Chondrocyte (in vitro differentiated cells): ENCODE measurements at regions not wholly inside any gene's neighbourhood (a gene's known extent, or its start where the extent isn't known, plus 50 kb on each side); places are given as distances from the start of the nearest gene placed in this dataset.

Source experiments
- DNase-seq: peaks from one replicate; pipeline ENCODE4 v3.0.0; 2021; ENCODE audit warnings: mixed read lengths, low spot score
- H3K27ac Mint-ChIP-seq: one replicate; pipeline ENCODE4 v1.8.0; 2021; ENCODE audit warnings: mild to moderate bottlenecking, moderate library complexity, mixed read lengths; ENCODE audit not compliant: unreplicated experiment
- H3K27me3 Mint-ChIP-seq: 2 replicates; pipeline ENCODE4 v1.8.0; 2021; ENCODE audit warnings: low read depth, mixed read lengths
- H3K36me3 Mint-ChIP-seq: 2 replicates; pipeline ENCODE4 v1.8.0; 2021; ENCODE audit warnings: low read depth, mixed read lengths
- H3K4me1 Mint-ChIP-seq: 2 replicates; pipeline ENCODE4 v1.8.0; 2021; ENCODE audit warnings: low read depth, mild to moderate bottlenecking, mixed read lengths
- H3K4me3 Mint-ChIP-seq: one replicate; pipeline ENCODE4 v1.8.0; 2021; ENCODE audit warnings: mild to moderate bottlenecking, moderate library complexity, mixed read lengths; ENCODE audit not compliant: unreplicated experiment
- H3K9me3 Mint-ChIP-seq: 2 replicates; pipeline ENCODE4 v1.8.0; 2021; ENCODE audit warnings: low read depth, mixed read lengths
- CTCF ChIP-seq: fragments of 200-600 bp; sonication (generic); IDR thresholded peaks from 2 replicates; pipeline ENCODE4 v1.5.0; 2021; ENCODE audit warnings: antibody characterized with exemption, mild to moderate bottlenecking, moderate library complexity

- TF ChIP-seq CTCF = no peak
- Mint-ChIP-seq H3K27me3 (no peaks in the 10 kb centered on the region), H3K4me3 (no peak overlapping the region), H3K9me3 (peaks cover 5% of the 10 kb centered on the region), H3K36me3 (no peaks in the 10 kb centered on the region), H3K27ac (no peak overlapping the region), H3K4me1 (peaks cover 3% of the 10 kb centered on the region)
- DNase-seq = no peak
Observed at GRCh38 chr18:37654034-37654433, 88.4 kb upstream of the CELF4 start.

- no peaks in the 10 kb centered on the region for H3K36me3 Mint-ChIP-seq
- no peak for DNase-seq
- H3K27ac Mint-ChIP-seq = no peak overlapping the region
- no peak for TF ChIP-seq CTCF
- peaks cover 3% of the 10 kb centered on the region for H3K4me1 Mint-ChIP-seq
- H3K27me3 Mint-ChIP-seq = no peaks in the 10 kb centered on the region
- peaks cover 8% of the 10 kb centered on the region for H3K9me3 Mint-ChIP-seq
- H3K4me3 Mint-ChIP-seq = no peak overlapping the region
Observed at GRCh38 chr18:37653618-37654017, 88.0 kb upstream of the CELF4 start.

- H3K27me3 Mint-ChIP-seq = no peaks in the 10 kb centered on the region
- no peak for TF ChIP-seq CTCF
- H3K27ac Mint-ChIP-seq = no peak overlapping the region
- H3K36me3 Mint-ChIP-seq = peaks cover 3% of the 10 kb centered on the region
- H3K4me1 Mint-ChIP-seq = peaks cover 3% of the 10 kb centered on the region
- H3K9me3 Mint-ChIP-seq = peaks cover 23% of the 10 kb centered on the region
- DNase-seq = no peak
- H3K4me3 Mint-ChIP-seq = no peak overlapping the region
Observed at GRCh38 chr18:37649930-37650329, 84.3 kb upstream of the CELF4 start.

- Mint-ChIP-seq H3K4me1 (peaks cover 3% of the 10 kb centered on the region), H3K4me3 (no peak overlapping the region), H3K36me3 (peaks cover 3% of the 10 kb centered on the region), H3K27me3 (no peaks in the 10 kb centered on the region), H3K27ac (no peak overlapping the region), H3K9me3 (peaks cover 25% of the 10 kb centered on the region)
- no peak for DNase-seq
- no peak for TF ChIP-seq CTCF
Observed at GRCh38 chr18:37649416-37649815, 83.8 kb upstream of the CELF4 start.

DNA sequence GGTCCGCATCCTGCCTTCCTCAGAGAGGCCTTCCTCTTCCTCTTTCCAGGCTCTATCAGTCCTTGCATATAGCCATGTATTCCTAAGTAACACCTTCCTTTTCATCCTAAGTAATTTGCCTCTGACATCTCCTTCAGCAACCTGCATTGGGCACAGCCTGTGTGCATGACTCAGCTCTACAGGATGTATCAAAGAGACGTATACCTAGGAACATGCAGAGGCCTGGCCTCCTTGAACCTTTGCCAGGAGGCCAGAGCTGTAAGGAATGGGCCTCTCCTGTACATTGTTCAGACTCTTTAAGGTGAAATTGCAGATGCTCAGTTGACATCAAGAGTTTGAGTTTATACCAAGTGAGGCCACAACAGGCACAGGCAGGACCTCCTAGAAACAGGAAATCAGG is 76.0 kb upstream of the CELF4 start:
- Mint-ChIP-seq H3K27me3 (no peaks in the 10 kb centered on the region), H3K27ac (no peak overlapping the region), H3K4me3 (no peak overlapping the region), H3K9me3 (peaks cover 27% of the 10 kb centered on the region), H3K4me1 (no peaks in the 10 kb centered on the region), H3K36me3 (peaks cover 3% of the 10 kb centered on the region)
- TF ChIP-seq CTCF = no peak
- no peak for DNase-seq
